ENCODE measurements at regions not wholly inside any gene's neighbourhood (a gene's known extent, or its start where the extent isn't known, plus 50 kb on each side); places are given as distances from the start of the nearest gene placed in this dataset.

DNA sequence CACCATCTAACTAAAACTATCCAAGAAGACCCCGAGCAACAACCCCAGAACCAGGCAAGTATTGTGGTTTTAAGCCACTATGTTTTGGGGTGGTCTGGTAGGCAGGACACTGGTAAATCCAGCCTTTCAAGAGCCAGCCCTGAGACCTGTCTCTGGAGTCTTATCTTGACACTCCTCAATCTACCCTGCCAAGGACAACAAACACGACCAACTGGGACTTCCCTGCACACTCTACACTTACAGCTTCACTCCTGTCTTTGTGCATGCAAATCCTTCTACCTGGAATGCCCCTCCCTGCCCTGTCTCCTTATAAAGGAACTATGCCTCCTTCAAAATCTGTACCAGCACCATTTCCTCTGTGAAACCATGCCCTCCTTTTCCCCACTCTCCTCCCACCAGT lies 107.3 kb downstream of the RPL27A start:
- H3K27ac ChIP-seq: no peak overlapping the region
- TF ChIP-seq, protein P1, sequence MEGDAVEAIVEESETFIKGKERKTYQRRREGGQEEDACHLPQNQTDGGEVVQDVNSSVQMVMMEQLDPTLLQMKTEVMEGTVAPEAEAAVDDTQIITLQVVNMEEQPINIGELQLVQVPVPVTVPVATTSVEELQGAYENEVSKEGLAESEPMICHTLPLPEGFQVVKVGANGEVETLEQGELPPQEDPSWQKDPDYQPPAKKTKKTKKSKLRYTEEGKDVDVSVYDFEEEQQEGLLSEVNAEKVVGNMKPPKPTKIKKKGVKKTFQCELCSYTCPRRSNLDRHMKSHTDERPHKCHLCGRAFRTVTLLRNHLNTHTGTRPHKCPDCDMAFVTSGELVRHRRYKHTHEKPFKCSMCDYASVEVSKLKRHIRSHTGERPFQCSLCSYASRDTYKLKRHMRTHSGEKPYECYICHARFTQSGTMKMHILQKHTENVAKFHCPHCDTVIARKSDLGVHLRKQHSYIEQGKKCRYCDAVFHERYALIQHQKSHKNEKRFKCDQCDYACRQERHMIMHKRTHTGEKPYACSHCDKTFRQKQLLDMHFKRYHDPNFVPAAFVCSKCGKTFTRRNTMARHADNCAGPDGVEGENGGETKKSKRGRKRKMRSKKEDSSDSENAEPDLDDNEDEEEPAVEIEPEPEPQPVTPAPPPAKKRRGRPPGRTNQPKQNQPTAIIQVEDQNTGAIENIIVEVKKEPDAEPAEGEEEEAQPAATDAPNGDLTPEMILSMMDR (conservative IDR thresholded peaks at IDR 0.05): no peak

DNA sequence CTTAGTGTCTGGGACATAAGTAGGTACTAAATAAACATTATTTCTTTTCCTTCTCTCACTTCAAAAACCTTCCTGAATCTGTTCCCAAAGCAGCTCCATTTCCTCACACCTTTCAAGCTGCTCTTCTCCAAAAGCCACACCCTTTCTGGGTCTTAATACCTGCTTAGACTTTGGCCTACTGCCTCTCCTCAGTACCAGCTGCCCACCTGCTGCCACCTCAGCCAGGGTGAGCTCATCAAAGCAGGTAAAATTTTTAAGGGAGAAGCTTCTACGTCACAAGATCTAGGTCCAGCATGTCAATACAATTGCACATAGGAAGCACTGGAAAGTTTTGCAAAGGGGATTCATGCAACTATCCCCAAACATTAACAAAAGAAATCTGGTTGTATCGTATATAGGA lies 108.4 kb downstream of the RPL27A start:
- TF ChIP-seq, protein P1 (conservative IDR thresholded peaks at IDR 0.05): no peak
- no peak overlapping the region for H3K27ac ChIP-seq

DNA sequence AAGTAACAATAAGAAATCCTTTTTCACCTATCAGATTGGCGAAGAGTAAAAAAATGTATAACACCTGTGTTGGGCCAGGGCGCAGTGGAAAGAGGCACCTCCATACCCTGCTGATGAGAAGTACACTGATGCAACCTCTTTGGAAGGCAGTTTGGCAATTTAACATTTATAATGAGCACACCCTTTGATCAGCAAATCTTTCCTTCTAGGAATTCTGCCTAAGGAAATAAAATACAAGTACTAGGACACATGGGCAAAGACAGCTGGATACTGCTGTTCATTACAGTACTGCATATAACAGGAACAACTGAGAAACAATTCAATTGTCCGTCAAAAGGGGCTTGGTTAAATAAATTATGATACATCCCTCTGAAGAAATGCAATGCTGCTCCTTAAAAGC lies 110.1 kb downstream of the RPL27A start:
- H3K27ac ChIP-seq: no peak overlapping the region
- TF ChIP-seq, protein P1 (conservative IDR thresholded peaks at IDR 0.05): no peak

DNA sequence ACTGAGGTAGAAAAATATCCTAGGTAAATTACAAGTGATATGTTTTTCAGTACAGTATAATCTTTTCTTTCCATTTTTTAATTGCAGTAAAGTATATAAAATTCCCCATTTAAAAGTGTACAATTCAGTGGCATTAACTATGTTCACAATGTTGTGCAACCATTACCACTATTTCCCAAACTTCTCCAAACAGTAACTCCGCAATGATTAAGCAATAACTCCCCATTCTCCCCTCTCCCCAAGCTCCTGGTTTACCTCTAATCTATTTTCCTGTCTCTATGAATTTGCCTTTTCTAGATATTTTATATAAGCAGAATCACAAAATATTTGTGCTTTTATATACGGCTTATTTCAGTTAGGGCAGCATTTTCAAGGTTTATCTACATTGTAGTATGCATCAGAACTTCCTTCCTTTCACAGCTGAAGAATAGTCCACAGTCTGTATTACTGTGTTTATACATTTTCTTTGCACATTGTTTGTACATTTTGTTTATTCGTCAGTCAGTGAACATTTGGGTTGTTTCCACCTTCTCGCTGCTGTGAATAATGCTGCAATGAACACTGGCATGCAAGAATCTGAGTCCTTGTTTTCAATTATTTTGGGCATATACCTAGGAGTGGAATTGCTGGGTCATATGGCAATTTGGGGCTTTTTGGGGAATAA lies 110.7 kb downstream of the RPL27A start:
- H3K27ac ChIP-seq: no peak overlapping the region
- TF ChIP-seq, protein P1 (conservative IDR thresholded peaks at IDR 0.05): no peak

DNA sequence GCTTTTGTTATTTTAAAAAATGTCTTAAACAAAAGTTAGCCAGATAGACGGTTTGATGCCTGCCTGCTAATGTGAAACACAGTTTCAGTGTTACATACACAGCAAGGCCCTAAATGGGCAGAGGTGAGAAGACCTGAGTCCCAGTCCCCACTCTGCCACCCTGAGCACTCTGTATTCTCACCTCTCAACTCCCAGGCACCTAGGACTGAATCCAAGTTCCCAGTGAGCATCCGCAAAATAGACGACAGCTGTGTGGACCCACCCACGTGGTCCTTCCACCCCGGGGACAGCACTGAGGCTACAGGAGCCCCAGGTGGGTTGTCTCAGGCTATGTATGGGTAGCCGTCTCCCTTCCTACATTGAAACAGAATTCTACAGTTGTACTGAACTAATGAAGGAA lies 111.5 kb downstream of the RPL27A start:
- H3K27ac ChIP-seq: peak overlapping the region; percentile 14; the same call in 1 of the 2 replicates
- TF ChIP-seq, protein P1 (conservative IDR thresholded peaks at IDR 0.05): no peak

DNA sequence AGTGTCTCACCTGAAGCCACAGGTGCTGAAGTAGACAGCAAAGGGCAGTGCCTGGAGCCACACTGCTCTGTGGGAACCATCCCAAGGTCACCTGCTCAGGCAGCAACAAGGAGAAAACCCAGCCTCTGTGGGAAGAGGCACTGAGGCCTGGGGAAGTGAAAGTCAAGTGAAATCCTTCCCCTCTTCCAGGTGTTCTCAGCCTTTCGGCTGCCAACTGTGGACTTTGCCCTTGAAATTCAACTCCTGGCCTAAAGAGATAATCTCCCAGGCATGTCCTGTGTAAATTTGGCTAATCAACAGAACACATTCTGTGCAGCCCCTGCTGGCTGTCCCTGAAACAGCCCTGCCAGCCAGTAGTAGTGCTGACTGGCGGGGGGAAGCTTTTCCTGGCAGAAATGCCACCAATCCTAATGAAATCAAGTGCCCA lies 112.1 kb downstream of the RPL27A start:
- TF ChIP-seq, protein P1 (conservative IDR thresholded peaks at IDR 0.05): peak; percentile 63
- peak overlapping the region; percentile 14; the same call in 1 of the 2 replicates for H3K27ac ChIP-seq

DNA sequence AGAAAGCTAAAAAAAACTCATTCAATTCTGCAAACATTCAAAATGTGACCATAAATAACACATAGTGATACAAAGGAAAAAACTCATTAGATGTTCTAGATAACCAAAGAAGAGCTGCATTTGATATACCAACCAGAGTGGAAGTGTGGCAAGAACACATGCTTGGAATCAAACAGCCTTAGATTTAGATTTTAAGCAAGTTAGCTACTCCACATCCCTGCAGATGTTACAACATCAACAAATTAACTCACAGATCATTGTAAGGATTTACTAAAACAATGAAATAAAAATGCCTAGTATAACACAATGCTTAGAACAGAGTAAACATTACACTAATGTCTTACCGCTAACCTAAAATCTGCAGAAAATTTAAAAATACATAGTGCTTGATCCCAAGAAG lies 114.0 kb upstream of the AKIP1 start:
- TF ChIP-seq, protein P1 (conservative IDR thresholded peaks at IDR 0.05): no peak
- H3K27ac ChIP-seq: no peak overlapping the region

Measured in VCaP (cell line).